Loucy (cell line): ENCODE measurements at regions not wholly inside any gene's neighbourhood (a gene's known extent, or its start where the extent isn't known, plus 50 kb on each side); places are given as distances from the start of the nearest gene placed in this dataset.

Experiments used
- H2AFZ ChIP-seq: fragments of 200-600 bp; sonication (generic); 2 replicates; pipeline ENCODE4 v1.6.0; 2016; ENCODE audit warnings: antibody characterized with exemption, mild to moderate bottlenecking, low read length, moderate library complexity
- H3F3A ChIP-seq: fragments of 200-600 bp; 2 replicates; pipeline ENCODE4 v1.6.0; 2016; ENCODE audit warnings: antibody characterized with exemption, low read depth, mild to moderate bottlenecking
- H3K27me3 ChIP-seq: fragments of 200-600 bp; sonication (generic); 2 replicates; pipeline ENCODE4 v1.6.1; 2014; ENCODE audit warnings: low read length, mild to moderate bottlenecking; ENCODE audit not compliant: insufficient read depth, poor library complexity, severe bottlenecking
- H3K36me3 ChIP-seq: fragments of 200-600 bp; sonication (generic); 2 replicates; pipeline ENCODE4 v1.6.1; 2016; ENCODE audit warnings: low read length; ENCODE audit not compliant: insufficient read depth
- H3K4me1 ChIP-seq: fragments of 200-600 bp; sonication (generic); 2 replicates; pipeline ENCODE4 v1.5.1; 2014; ENCODE audit warnings: low read length, mild to moderate bottlenecking; ENCODE audit not compliant: insufficient read depth, poor library complexity, severe bottlenecking
- H3K4me2 ChIP-seq: fragments of 200-600 bp; sonication (generic); 2 replicates; pipeline ENCODE4 v1.6.0; 2014; ENCODE audit warnings: antibody characterized with exemption, low read length, low read depth, mild to moderate bottlenecking; ENCODE audit not compliant: poor library complexity, severe bottlenecking
- H3K4me3 ChIP-seq: fragments of 200-600 bp; sonication (generic); 2 replicates; pipeline ENCODE4 v1.5.1; 2014; ENCODE audit warnings: low read length, mild to moderate bottlenecking, mixed read lengths; ENCODE audit not compliant: poor library complexity, severe bottlenecking
- H3K79me2 ChIP-seq: fragments of 200-600 bp; sonication (generic); 2 replicates; pipeline ENCODE4 v1.6.1; 2014; ENCODE audit warnings: low read length; ENCODE audit not compliant: insufficient read depth
- H3K9ac ChIP-seq: fragments of 200-600 bp; sonication (generic); 2 replicates; pipeline ENCODE4 v1.6.0; 2014; ENCODE audit warnings: mild to moderate bottlenecking, low read depth, low read length, moderate library complexity; ENCODE audit not compliant: poor library complexity, severe bottlenecking
- H3K9me2 ChIP-seq: fragments of 200-600 bp; sonication (generic); replicated peaks from 2 replicates; pipeline ENCODE4 v1.6.1; 2016; ENCODE audit warnings: low read depth, low read length, mixed read lengths
- H3K9me3 ChIP-seq: fragments of 200-600 bp; sonication (generic); 2 replicates; pipeline ENCODE4 v1.6.1; 2014; ENCODE audit warnings: mild to moderate bottlenecking, antibody characterized with exemption, low read length, low read depth; ENCODE audit not compliant: insufficient read depth
- H4K20me1 ChIP-seq: fragments of 200-600 bp; sonication (generic); 2 replicates; pipeline ENCODE4 v1.6.0; 2014; ENCODE audit warnings: antibody characterized with exemption, low read length, mild to moderate bottlenecking; ENCODE audit not compliant: insufficient read depth, poor library complexity, severe bottlenecking
- EZH2phosphoT487 ChIP-seq: fragments of 200-600 bp; IDR thresholded peaks from 2 replicates; pipeline ENCODE4 v1.6.1; 2018; ENCODE audit warnings: antibody characterized with exemption, mild to moderate bottlenecking, moderate library complexity, borderline replicate concordance
- TF ChIP-seq, protein P1 (sequence below): fragments of 200-600 bp; sonication (generic); conservative IDR thresholded peaks from 2 replicates; pipeline ENCODE4 v1.5.1; 2014; ENCODE audit warnings: mild to moderate bottlenecking, antibody characterized with exemption, low read length

DNA sequence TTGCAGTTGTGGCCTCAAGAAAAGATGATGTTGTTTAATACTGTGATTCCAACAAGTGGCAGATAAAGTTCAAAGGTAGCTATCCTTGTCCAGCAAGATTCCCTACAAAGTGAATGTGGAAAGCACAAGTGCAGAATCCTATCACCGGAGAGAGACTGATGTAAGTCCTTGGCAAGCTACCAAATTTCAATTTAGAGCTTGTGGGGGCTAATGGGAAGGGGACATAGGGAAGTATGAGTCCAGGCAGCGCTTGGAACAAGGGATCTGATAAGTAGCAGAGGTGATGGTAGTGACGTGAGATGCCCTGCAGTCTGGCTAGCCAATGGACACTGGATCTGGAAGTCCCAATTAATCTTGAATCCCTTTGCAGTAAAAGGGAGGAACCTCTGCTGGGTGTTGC lies 165.2 kb upstream of the DTNA start:
- Histone ChIP-seq H3K4me1 (no peaks in the 10 kb centered on the region), H3K9ac (no peak overlapping the region), H2AFZ (no peak overlapping the region), H3F3A (no peaks in the 10 kb centered on the region), H4K20me1 (no peaks in the 10 kb centered on the region), H3K9me3 (no peaks in the 10 kb centered on the region), H3K4me2 (no peak overlapping the region), H3K27me3 (no peaks in the 10 kb centered on the region), H3K36me3 (no peaks in the 10 kb centered on the region), H3K9me2 (no peaks in the 10 kb centered on the region), H3K79me2 (no peaks in the 10 kb centered on the region), H3K4me3 (no peak overlapping the region)
- TF ChIP-seq, protein P1, sequence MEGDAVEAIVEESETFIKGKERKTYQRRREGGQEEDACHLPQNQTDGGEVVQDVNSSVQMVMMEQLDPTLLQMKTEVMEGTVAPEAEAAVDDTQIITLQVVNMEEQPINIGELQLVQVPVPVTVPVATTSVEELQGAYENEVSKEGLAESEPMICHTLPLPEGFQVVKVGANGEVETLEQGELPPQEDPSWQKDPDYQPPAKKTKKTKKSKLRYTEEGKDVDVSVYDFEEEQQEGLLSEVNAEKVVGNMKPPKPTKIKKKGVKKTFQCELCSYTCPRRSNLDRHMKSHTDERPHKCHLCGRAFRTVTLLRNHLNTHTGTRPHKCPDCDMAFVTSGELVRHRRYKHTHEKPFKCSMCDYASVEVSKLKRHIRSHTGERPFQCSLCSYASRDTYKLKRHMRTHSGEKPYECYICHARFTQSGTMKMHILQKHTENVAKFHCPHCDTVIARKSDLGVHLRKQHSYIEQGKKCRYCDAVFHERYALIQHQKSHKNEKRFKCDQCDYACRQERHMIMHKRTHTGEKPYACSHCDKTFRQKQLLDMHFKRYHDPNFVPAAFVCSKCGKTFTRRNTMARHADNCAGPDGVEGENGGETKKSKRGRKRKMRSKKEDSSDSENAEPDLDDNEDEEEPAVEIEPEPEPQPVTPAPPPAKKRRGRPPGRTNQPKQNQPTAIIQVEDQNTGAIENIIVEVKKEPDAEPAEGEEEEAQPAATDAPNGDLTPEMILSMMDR, result no peak
- no peak for TF ChIP-seq EZH2phosphoT487

DNA sequence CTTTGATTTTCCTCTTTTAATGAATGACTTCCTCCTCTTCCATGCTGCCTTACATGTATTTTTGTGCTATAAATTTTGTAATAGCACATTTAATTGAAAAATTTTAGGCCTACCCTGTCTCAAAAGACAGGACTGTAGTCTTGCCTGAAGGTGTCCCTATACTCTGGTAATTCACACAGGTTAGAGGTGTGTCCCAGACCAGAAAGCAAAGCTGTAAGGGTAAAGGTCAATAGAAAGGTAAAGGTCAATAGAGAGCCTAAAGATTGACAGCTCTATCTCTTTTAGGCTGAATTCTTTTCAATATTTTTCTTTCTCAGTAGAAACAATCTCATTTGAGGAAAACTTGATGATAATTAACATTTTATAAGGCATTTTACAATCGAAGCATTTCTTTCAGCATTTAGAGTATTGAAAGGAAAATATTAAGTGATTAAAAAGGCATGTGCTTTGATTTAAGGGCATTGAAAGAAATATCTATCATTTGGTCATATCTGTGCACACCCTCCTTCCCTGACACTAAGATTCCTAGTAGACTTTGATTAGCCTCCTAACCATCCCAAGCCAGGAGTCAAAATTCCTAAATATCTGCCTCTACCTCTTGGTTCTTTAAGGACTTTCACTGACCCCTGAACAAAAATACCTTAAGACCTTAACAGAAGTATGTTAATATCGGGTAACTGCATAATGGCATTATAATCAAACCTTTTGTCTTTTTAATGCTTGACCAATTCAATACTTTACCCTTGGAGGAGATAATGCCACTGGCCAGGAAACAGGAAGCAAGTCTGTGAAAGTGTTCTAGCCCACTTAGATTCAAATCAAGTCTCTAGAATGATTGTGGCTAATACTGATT lies 161.8 kb upstream of the DTNA start:
- H2AFZ ChIP-seq, result no peak overlapping the region
- no peaks in the 10 kb centered on the region for H3K36me3 ChIP-seq
- no peaks in the 10 kb centered on the region for H3K9me3 ChIP-seq
- no peak overlapping the region for H3K4me2 ChIP-seq
- H3K79me2 ChIP-seq, result no peaks in the 10 kb centered on the region
- H3K9me2 ChIP-seq, result no peaks in the 10 kb centered on the region
- no peak overlapping the region for H3K4me3 ChIP-seq
- H3K27me3 ChIP-seq, result no peaks in the 10 kb centered on the region
- no peaks in the 10 kb centered on the region for H3K4me1 ChIP-seq
- H3F3A ChIP-seq, result no peaks in the 10 kb centered on the region
- TF ChIP-seq EZH2phosphoT487, result no peak
- TF ChIP-seq, protein P1, result no peak
- no peak overlapping the region for H3K9ac ChIP-seq
- no peaks in the 10 kb centered on the region for H4K20me1 ChIP-seq

DNA sequence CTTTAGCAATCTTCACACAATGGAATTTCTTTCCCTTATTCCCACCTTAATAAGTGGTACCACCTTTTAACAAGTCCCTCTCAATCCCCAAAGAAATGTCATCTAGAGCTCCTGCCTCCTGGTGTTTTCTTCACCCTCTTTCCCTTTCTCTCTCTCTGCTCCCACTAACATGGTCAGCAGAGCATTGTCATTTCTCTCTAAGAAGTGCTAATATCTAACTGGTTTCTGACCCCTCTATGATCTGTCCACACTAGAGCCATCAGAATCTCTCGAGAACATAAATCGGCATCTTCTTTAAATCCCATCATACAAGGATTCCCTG lies 161.2 kb upstream of the DTNA start:
- H3K27me3 ChIP-seq, result no peaks in the 10 kb centered on the region
- no peak overlapping the region for H3K4me2 ChIP-seq
- no peaks in the 10 kb centered on the region for H3K9me3 ChIP-seq
- H4K20me1 ChIP-seq, result no peaks in the 10 kb centered on the region
- no peak for TF ChIP-seq EZH2phosphoT487
- TF ChIP-seq, protein P1, result no peak
- no peak overlapping the region for H2AFZ ChIP-seq
- no peaks in the 10 kb centered on the region for H3K4me1 ChIP-seq
- H3K79me2 ChIP-seq, result no peaks in the 10 kb centered on the region
- H3K9me2 ChIP-seq, result no peaks in the 10 kb centered on the region
- H3K36me3 ChIP-seq, result no peaks in the 10 kb centered on the region
- no peak overlapping the region for H3K4me3 ChIP-seq
- H3F3A ChIP-seq, result no peaks in the 10 kb centered on the region
- H3K9ac ChIP-seq, result no peak overlapping the region
